ENCODE measurements at regions not wholly inside any gene's neighbourhood (a gene's known extent, or its start where the extent isn't known, plus 50 kb on each side); places are given as distances from the start of the nearest gene placed in this dataset.

GRCh38 chr10:9885761-9886160 lies 1131.9 kb upstream of the CELF2 start:
- TF ChIP-seq, protein P1, sequence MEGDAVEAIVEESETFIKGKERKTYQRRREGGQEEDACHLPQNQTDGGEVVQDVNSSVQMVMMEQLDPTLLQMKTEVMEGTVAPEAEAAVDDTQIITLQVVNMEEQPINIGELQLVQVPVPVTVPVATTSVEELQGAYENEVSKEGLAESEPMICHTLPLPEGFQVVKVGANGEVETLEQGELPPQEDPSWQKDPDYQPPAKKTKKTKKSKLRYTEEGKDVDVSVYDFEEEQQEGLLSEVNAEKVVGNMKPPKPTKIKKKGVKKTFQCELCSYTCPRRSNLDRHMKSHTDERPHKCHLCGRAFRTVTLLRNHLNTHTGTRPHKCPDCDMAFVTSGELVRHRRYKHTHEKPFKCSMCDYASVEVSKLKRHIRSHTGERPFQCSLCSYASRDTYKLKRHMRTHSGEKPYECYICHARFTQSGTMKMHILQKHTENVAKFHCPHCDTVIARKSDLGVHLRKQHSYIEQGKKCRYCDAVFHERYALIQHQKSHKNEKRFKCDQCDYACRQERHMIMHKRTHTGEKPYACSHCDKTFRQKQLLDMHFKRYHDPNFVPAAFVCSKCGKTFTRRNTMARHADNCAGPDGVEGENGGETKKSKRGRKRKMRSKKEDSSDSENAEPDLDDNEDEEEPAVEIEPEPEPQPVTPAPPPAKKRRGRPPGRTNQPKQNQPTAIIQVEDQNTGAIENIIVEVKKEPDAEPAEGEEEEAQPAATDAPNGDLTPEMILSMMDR (conservative IDR thresholded peaks at IDR 0.05): no peak
- no peak for TF ChIP-seq EZH2 (IDR thresholded peaks at IDR 0.05; ENCODE audit: low read depth)
